ENCODE measurements at regions not wholly inside any gene's neighbourhood (a gene's known extent, or its start where the extent isn't known, plus 50 kb on each side); places are given as distances from the start of the nearest gene placed in this dataset.

- Histone ChIP-seq H3K79me2 (ENCODE audit: insufficient read depth, low read length) (no peaks in the 10 kb centered on the region), H3K4me3 (replicated peaks in 1 of 3; ENCODE audit: low read depth in 2 of 3, low read length in 3 of 3) (no peak overlapping the region), H3K36me3 (replicated peaks in 1 of 2; ENCODE audit: control insufficient read depth in 1 of 2, insufficient read depth in 2 of 2, low read length in 2 of 2) (no peaks in the 10 kb centered on the region), H3K4me2 (replicated peaks; ENCODE audit: extremely low read depth, low read length, poor library complexity, severe bottlenecking) (no peak overlapping the region), H3K9me3 (replicated peaks in 1 of 2; ENCODE audit: control insufficient read depth in 1 of 2, insufficient read depth in 1 of 2, low read length in 2 of 2) (no peaks in the 10 kb centered on the region), H3K4me1 (ENCODE audit: control insufficient read depth in 1 of 2, insufficient read depth in 2 of 2, low read length in 2 of 2) (peaks cover under 1 to 6% of the 10 kb centered on the region in 2 donors), H3K27ac (ENCODE audit: low read depth in 1 of 2, low read length in 2 of 2) (no peak overlapping the region), H4K20me1 (ENCODE audit: insufficient read depth, low read length) (no peaks in the 10 kb centered on the region), H3K27me3 (ENCODE audit: control insufficient read depth in 2 of 2, insufficient read depth in 2 of 2, low read length in 2 of 2) (no peaks in the 10 kb centered on the region), H2AFZ (ENCODE audit: insufficient read depth, low read depth, low read length, poor library complexity, severe bottlenecking) (no peak overlapping the region), H3K9ac (ENCODE audit: insufficient read depth, low read length, poor library complexity, severe bottlenecking) (no peak overlapping the region)
- Mint-ChIP-seq H3K27ac (no peak overlapping the region), H3K9me3 (peaks cover 0 to 4% (median 3%) of the 10 kb centered on the region in 7 donors), H3K36me3 (no peaks in the 10 kb centered on the region), H3K4me1 (peaks cover 3% of the 10 kb centered on the region), H3K4me3 (no peak overlapping the region), H3K27me3 (ENCODE audit: low read depth in 3 of 3) (peaks cover 0 to 2% (median 0%) of the 10 kb centered on the region in 3 donors)
- intact Hi-C loops (cut with micrococcal nuclease): no loop called here
- WGBS (ENCODE audit: insufficient coverage): 92% methylated on average over 6 of the region's 13 CpGs
- TF ChIP-seq CTCF (IDR thresholded peaks at IDR 0.05): no peak
- no peak for DNase-seq
These were observed 91.9 kb upstream of the FLRT2 start for GRCh38 chr14:85438001-85438400.

GRCh38 chr14:85438481-85438942, 91.4 kb upstream of the FLRT2 start:
- no peaks in the 10 kb centered on the region for H3K79me2 ChIP-seq (ENCODE audit: insufficient read depth, low read length)
- H3K4me3 ChIP-seq (replicated peaks in 1 of 3; ENCODE audit: low read depth in 2 of 3, low read length in 3 of 3): no peak overlapping the region
- 100% methylated on average over 1 of the region's 4 CpGs for WGBS (ENCODE audit: insufficient coverage)
- no peak overlapping the region for H3K9ac ChIP-seq (ENCODE audit: insufficient read depth, low read length, poor library complexity, severe bottlenecking)
- Mint-ChIP-seq H3K27ac (no peak overlapping the region), H3K27me3 (ENCODE audit: low read depth in 3 of 3) (peaks cover 0 to 2% (median 0%) of the 10 kb centered on the region in 3 donors), H3K36me3 (no peaks in the 10 kb centered on the region), H3K4me3 (no peak overlapping the region), H3K9me3 (peaks cover 0 to 4% (median 2%) of the 10 kb centered on the region in 7 donors), H3K4me1 (peaks cover 8% of the 10 kb centered on the region)
- H3K27ac ChIP-seq (ENCODE audit: low read depth in 1 of 2, low read length in 2 of 2): no peak overlapping the region
- H3K36me3 ChIP-seq (replicated peaks in 1 of 2; ENCODE audit: control insufficient read depth in 1 of 2, insufficient read depth in 2 of 2, low read length in 2 of 2): no peaks in the 10 kb centered on the region
- no peaks in the 10 kb centered on the region for H4K20me1 ChIP-seq (ENCODE audit: insufficient read depth, low read length)
- peaks cover 5 to 11% of the 10 kb centered on the region in 2 donors for H3K4me1 ChIP-seq (ENCODE audit: control insufficient read depth in 1 of 2, insufficient read depth in 2 of 2, low read length in 2 of 2)
- TF ChIP-seq CTCF (IDR thresholded peaks at IDR 0.05): no peak
- H3K27me3 ChIP-seq (ENCODE audit: control insufficient read depth in 2 of 2, insufficient read depth in 2 of 2, low read length in 2 of 2): no peaks in the 10 kb centered on the region
- intact Hi-C loops (cut with micrococcal nuclease): no loop called here
- no peak overlapping the region for H2AFZ ChIP-seq (ENCODE audit: insufficient read depth, low read depth, low read length, poor library complexity, severe bottlenecking)
- H3K4me2 ChIP-seq (replicated peaks; ENCODE audit: extremely low read depth, low read length, poor library complexity, severe bottlenecking): no peak overlapping the region
- DNase-seq: no peak
- no peaks in the 10 kb centered on the region for H3K9me3 ChIP-seq (replicated peaks in 1 of 2; ENCODE audit: control insufficient read depth in 1 of 2, insufficient read depth in 1 of 2, low read length in 2 of 2)

Measured in CD14-positive monocyte (primary cell).